Smooth muscle cell (in vitro differentiated cells): ENCODE measurements at regions not wholly inside any gene's neighbourhood (a gene's known extent, or its start where the extent isn't known, plus 50 kb on each side); places are given as distances from the start of the nearest gene placed in this dataset.

Experiments
- DNase-seq: peaks from one replicate; lab custom pipeline; 2025; ENCODE audit not compliant: unreplicated experiment; lab: John Stamatoyannopoulos, UW
- H2AFZ ChIP-seq: fragments of 200-600 bp; sonication (generic); 2 replicates; pipeline ENCODE4 v1.6.0; 2016; ENCODE audit warnings: antibody characterized with exemption, low read depth, mild to moderate bottlenecking
- H3F3A ChIP-seq: fragments of 200-600 bp; sonication (generic); 2 replicates; pipeline ENCODE4 v1.6.0; 2017; ENCODE audit warnings: antibody characterized with exemption, low read depth
- H3K27ac ChIP-seq: fragments of 200-600 bp; sonication (generic); 2 replicates; pipeline ENCODE4 v1.5.1; 2016; ENCODE audit warnings: low read depth, mild to moderate bottlenecking
- H3K27me3 ChIP-seq: fragments of 200-600 bp; sonication (generic); 2 replicates; pipeline ENCODE4 v1.6.1; 2016; ENCODE audit warnings: low read depth, mild to moderate bottlenecking
- H3K36me3 ChIP-seq: fragments of 200-600 bp; sonication (generic); 2 replicates; pipeline ENCODE4 v1.5.1; 2016; ENCODE audit warnings: low read depth
- H3K4me1 ChIP-seq: fragments of 200-600 bp; sonication (generic); 2 replicates; pipeline ENCODE4 v1.5.1; 2016; ENCODE audit warnings: low read depth
- H3K4me2 ChIP-seq: fragments of 200-600 bp; sonication (generic); 2 replicates; pipeline ENCODE4 v1.6.0; 2016; ENCODE audit warnings: mild to moderate bottlenecking
- H3K4me3 ChIP-seq: fragments of 200-600 bp; sonication (generic); 2 replicates; pipeline ENCODE4 v1.5.1; 2016; ENCODE audit warnings: mild to moderate bottlenecking
- H3K79me2 ChIP-seq: fragments of 200-600 bp; sonication (generic); 2 replicates; pipeline ENCODE4 v1.6.0; 2016; ENCODE audit warnings: low read depth, mild to moderate bottlenecking
- H3K9ac ChIP-seq: fragments of 200-600 bp; sonication (generic); 2 replicates; pipeline ENCODE4 v1.6.0; 2016; ENCODE audit warnings: low read depth
- H3K9me3 ChIP-seq: fragments of 200-600 bp; sonication (generic); replicated peaks from 2 replicates; pipeline ENCODE4 v1.5.1; 2016; ENCODE audit warnings: low read depth
- H4K20me1 ChIP-seq: fragments of 200-600 bp; sonication (generic); 2 replicates; pipeline ENCODE4 v1.6.0; 2016; ENCODE audit warnings: low read depth
- CTCF ChIP-seq: fragments of 200-600 bp; sonication (generic); IDR thresholded peaks from 2 replicates; pipeline ENCODE4 v1.5.1; 2017; ENCODE audit warnings: borderline replicate concordance, mild to moderate bottlenecking, antibody characterized with exemption; ENCODE audit not compliant: insufficient read depth, poor library complexity, severe bottlenecking
- WGBS: methylation state at CpG from one replicate; pipeline ENCODE4 v1.1.7; 2016; ENCODE audit warnings: low lambda C conversion rate; 5-methylcytosine and 5-hydroxymethylcytosine counted together

GRCh38 chr2:134142903-134143302 is 111.0 kb upstream of the MGAT5 start:
- H3K4me1 ChIP-seq, result peaks cover 8% of the 10 kb centered on the region
- H2AFZ ChIP-seq, result no peak overlapping the region
- 58% methylated on average over 5 of the region's 5 CpGs for WGBS
- H3K4me2 ChIP-seq, result no peak overlapping the region
- no peak overlapping the region for H3K9ac ChIP-seq
- no peaks in the 10 kb centered on the region for H3K9me3 ChIP-seq
- no peaks in the 10 kb centered on the region for H3K79me2 ChIP-seq
- no peaks in the 10 kb centered on the region for H3K36me3 ChIP-seq
- DNase-seq, result no peak
- no peaks in the 10 kb centered on the region for H3F3A ChIP-seq
- TF ChIP-seq CTCF, result no peak
- no peaks in the 10 kb centered on the region for H3K27me3 ChIP-seq
- no peak overlapping the region for H3K4me3 ChIP-seq
- H4K20me1 ChIP-seq, result peaks cover 93% of the 10 kb centered on the region
- H3K27ac ChIP-seq, result no peak overlapping the region

- WGBS, result 94% methylated on average over 3 of the region's 3 CpGs
- Histone ChIP-seq H2AFZ (no peak overlapping the region), H3K4me2 (no peak overlapping the region), H3K79me2 (no peaks in the 10 kb centered on the region), H3K27me3 (no peaks in the 10 kb centered on the region), H4K20me1 (peaks cover 92% of the 10 kb centered on the region), H3K9me3 (no peaks in the 10 kb centered on the region), H3F3A (no peaks in the 10 kb centered on the region), H3K4me1 (peaks cover 8% of the 10 kb centered on the region), H3K4me3 (no peak overlapping the region), H3K36me3 (no peaks in the 10 kb centered on the region), H3K27ac (no peak overlapping the region), H3K9ac (no peak overlapping the region)
- DNase-seq, result no peak
- TF ChIP-seq CTCF, result no peak
Measured at GRCh38 chr2:134143568-134143967, 110.3 kb upstream of the MGAT5 start.

- Histone ChIP-seq H3K4me2 (no peak overlapping the region), H3K4me3 (no peak overlapping the region), H4K20me1 (peaks cover 92% of the 10 kb centered on the region), H3K4me1 (peaks cover 8% of the 10 kb centered on the region), H3F3A (no peaks in the 10 kb centered on the region), H3K36me3 (no peaks in the 10 kb centered on the region), H3K9me3 (no peaks in the 10 kb centered on the region), H3K9ac (no peak overlapping the region), H2AFZ (no peak overlapping the region), H3K27me3 (no peaks in the 10 kb centered on the region), H3K27ac (no peak overlapping the region), H3K79me2 (no peaks in the 10 kb centered on the region)
- WGBS, result 99% methylated on average over 6 of the region's 6 CpGs
- no peak for DNase-seq
- no peak for TF ChIP-seq CTCF
Measured at GRCh38 chr2:134144081-134144596, 109.7 kb upstream of the MGAT5 start.

- no peak for TF ChIP-seq CTCF
- WGBS, result 73% methylated on average over 4 of the region's 4 CpGs
- Histone ChIP-seq H3K27me3 (no peaks in the 10 kb centered on the region), H3K4me2 (no peak overlapping the region), H3K4me1 (peaks cover 8% of the 10 kb centered on the region), H3F3A (no peaks in the 10 kb centered on the region), H3K36me3 (no peaks in the 10 kb centered on the region), H4K20me1 (peaks cover 88% of the 10 kb centered on the region), H3K9me3 (no peaks in the 10 kb centered on the region), H3K27ac (no peak overlapping the region), H3K79me2 (no peaks in the 10 kb centered on the region), H3K9ac (no peak overlapping the region), H2AFZ (no peak overlapping the region), H3K4me3 (no peak overlapping the region)
- no peak for DNase-seq
Measured at GRCh38 chr2:134144651-134145050, 109.2 kb upstream of the MGAT5 start.
